Skeletal muscle tissue (tissue), 3 donors: ENCODE measurements at regions not wholly inside any gene's neighbourhood (a gene's known extent, or its start where the extent isn't known, plus 50 kb on each side); places are given as distances from the start of the nearest gene placed in this dataset.

Experiments
- H3K27ac ChIP-seq: one replicate; pipeline ENCODE4 v1.7.0; 2013; ENCODE audit warnings: mild to moderate bottlenecking, low read depth, low read length, inconsistent platforms
- H3K27me3 ChIP-seq, 3 donors: one replicate each; pipeline ENCODE4 v1.7.0; 2013; ENCODE audit warnings: low read length in 3 of 3; ENCODE audit not compliant: control insufficient read depth in 3 of 3, insufficient read depth in 3 of 3
- H3K36me3 ChIP-seq, 3 donors: one replicate each; pipeline ENCODE4 v1.7.0; 2013; ENCODE audit warnings: low read length in 3 of 3; ENCODE audit not compliant: control insufficient read depth in 3 of 3, insufficient read depth in 3 of 3
- H3K4me1 ChIP-seq, 3 donors: one replicate each; pipeline ENCODE4 v1.7.0; 2013; ENCODE audit warnings: low read length in 3 of 3, mild to moderate bottlenecking in 3 of 3; ENCODE audit not compliant: control insufficient read depth in 3 of 3, insufficient read depth in 3 of 3
- H3K4me3 ChIP-seq, 3 donors: one replicate each; pipeline ENCODE4 v1.7.0; 2013; ENCODE audit warnings: low read length in 3 of 3
- H3K9ac ChIP-seq, 3 donors: one replicate each; pipeline ENCODE4 v1.7.0; 2013; ENCODE audit warnings: low read length in 3 of 3, mild to moderate bottlenecking in 3 of 3, moderate library complexity in 2 of 3, low read depth in 1 of 3
- H3K9me3 ChIP-seq, 3 donors: one replicate each; pipeline ENCODE4 v1.7.0; 2013; ENCODE audit warnings: low read length in 3 of 3; ENCODE audit not compliant: control insufficient read depth in 3 of 3
- donor health status: Osteomylitis.

DNA sequence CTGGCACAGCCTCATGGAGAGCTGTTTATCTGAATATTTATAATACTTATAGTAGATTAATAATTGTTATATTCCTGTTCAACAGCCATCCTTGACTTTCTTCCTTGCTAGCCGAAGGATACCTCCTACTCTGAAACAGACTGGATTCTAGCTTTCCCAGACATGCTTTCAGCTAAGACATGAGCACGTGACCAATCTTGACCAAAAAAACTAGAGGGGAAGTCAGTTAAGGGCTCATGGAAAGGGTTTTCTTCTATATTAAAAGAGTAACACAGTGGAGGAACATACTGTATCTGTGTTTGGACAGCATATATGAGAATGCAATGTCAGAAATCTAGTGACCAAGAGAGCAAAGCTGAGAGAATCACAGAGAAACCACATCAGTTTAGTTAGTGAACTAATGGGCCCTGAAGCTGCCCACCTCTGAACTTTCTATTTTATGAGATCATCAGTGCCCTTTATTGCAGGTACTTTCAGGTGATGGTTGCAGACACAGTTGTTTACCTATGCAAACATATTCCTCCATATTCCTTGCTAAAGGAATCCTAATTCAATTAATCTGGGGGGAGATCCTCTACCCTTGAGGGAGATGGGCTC lies 140.4 kb upstream of the SLC24A3 start:
- H3K4me1 ChIP-seq = peaks cover 0 to 3% (median 0%) of the 10 kb centered on the region in 3 donors
- H3K9ac ChIP-seq = no peak overlapping the region
- no peaks in the 10 kb centered on the region for H3K36me3 ChIP-seq
- no peaks in the 10 kb centered on the region for H3K27me3 ChIP-seq
- no peaks in the 10 kb centered on the region for H3K9me3 ChIP-seq
- H3K4me3 ChIP-seq = no peak overlapping the region
- no peak overlapping the region for H3K27ac ChIP-seq

DNA sequence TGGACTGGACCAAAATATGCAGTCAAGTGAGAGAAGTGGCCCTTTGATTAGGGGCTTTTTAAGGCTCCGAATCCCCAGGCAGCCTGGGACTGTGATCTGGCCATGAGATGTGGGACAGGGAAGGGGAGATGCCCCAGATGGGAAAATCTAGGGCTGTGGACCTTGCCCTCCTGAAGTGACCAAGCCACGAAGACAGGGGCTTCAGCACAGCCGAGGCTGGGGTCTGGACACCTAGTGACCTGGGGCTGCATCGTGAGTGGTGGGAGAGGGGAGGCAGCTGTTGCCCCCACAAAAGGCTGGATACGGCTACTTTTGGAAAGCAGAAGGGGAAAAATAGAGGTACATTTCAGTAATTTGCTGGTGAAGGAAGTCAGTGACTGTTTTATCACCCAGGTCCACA lies 139.5 kb upstream of the SLC24A3 start:
- Histone ChIP-seq H3K9ac (no peak overlapping the region), H3K4me1 (peaks cover 0 to 3% (median 0%) of the 10 kb centered on the region in 3 donors), H3K27me3 (no peaks in the 10 kb centered on the region), H3K4me3 (no peak overlapping the region), H3K36me3 (no peaks in the 10 kb centered on the region), H3K27ac (no peak overlapping the region), H3K9me3 (no peaks in the 10 kb centered on the region)

GRCh38 chr20:19073584-19074218 lies 138.7 kb upstream of the SLC24A3 start:
- H3K27ac ChIP-seq = no peak overlapping the region
- H3K9ac ChIP-seq = no peak overlapping the region
- H3K27me3 ChIP-seq = no peaks in the 10 kb centered on the region
- H3K4me3 ChIP-seq = no peak overlapping the region
- H3K36me3 ChIP-seq = no peaks in the 10 kb centered on the region
- H3K4me1 ChIP-seq = peaks cover 0 to 3% (median 0%) of the 10 kb centered on the region in 3 donors
- no peaks in the 10 kb centered on the region for H3K9me3 ChIP-seq

- Histone ChIP-seq H3K27ac (no peak overlapping the region), H3K36me3 (no peaks in the 10 kb centered on the region), H3K9ac (no peak overlapping the region), H3K4me1 (peaks cover 0 to 3% (median 0%) of the 10 kb centered on the region in 3 donors), H3K27me3 (no peaks in the 10 kb centered on the region), H3K4me3 (no peak overlapping the region), H3K9me3 (no peaks in the 10 kb centered on the region)
Observed at GRCh38 chr20:19074356-19074755, 138.1 kb upstream of the SLC24A3 start.

GRCh38 chr20:19074828-19075516 lies 137.5 kb upstream of the SLC24A3 start:
- Histone ChIP-seq H3K27me3 (no peaks in the 10 kb centered on the region), H3K4me1 (peaks cover 0 to 3% (median 0%) of the 10 kb centered on the region in 3 donors), H3K36me3 (no peaks in the 10 kb centered on the region), H3K9ac (no peak overlapping the region), H3K27ac (no peak overlapping the region), H3K4me3 (no peak overlapping the region), H3K9me3 (no peaks in the 10 kb centered on the region)

DNA sequence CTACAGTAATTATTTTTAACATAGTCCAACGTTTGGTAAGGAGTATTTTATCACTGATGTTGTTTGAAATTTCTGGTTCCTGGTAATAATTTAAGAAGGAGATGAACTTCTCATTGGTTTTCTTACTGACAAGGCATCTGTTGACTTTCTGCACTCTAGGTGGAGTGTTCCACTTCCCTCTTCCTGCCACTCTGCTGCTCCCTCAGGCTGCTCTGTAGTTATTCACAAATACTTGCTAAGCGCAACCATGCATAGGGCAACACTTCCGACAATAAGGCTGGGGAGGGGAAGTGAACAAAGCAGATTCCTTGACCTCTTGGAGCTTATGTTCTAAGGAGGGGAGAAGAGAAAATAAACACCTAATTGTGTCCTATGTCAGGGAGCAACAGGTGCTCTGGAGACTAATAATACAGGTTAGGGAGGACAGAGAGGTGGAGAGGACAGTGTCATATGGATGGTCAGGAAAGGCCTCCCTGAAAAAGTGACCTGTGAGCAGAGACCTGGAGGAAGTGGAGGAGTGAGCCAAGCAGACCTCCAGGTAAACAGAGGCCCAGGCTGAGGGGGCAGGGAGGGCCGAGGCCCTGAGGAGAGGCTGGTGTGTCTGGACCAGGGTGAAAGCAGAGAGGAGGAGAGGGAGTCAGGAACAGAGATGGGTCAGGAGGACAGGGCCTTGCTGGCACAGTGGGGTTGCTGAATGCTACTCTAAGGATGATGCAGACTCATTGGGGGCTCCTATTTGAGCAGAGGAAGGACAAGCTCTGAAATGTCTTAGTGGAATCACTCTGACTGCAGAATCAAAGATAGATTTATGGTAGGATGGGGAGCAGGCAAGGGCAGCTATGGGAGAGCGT lies 134.8 kb upstream of the SLC24A3 start:
- no peak overlapping the region for H3K9ac ChIP-seq
- peaks cover 0 to 3% (median 0%) of the 10 kb centered on the region in 3 donors for H3K4me1 ChIP-seq
- H3K36me3 ChIP-seq = no peaks in the 10 kb centered on the region
- H3K9me3 ChIP-seq = no peaks in the 10 kb centered on the region
- no peak overlapping the region for H3K27ac ChIP-seq
- H3K4me3 ChIP-seq = no peak overlapping the region
- H3K27me3 ChIP-seq = no peaks in the 10 kb centered on the region

GRCh38 chr20:19078448-19079373 lies 133.7 kb upstream of the SLC24A3 start:
- Histone ChIP-seq H3K36me3 (no peaks in the 10 kb centered on the region), H3K9me3 (no peaks in the 10 kb centered on the region), H3K4me1 (peaks cover 0 to 3% (median 0%) of the 10 kb centered on the region in 3 donors), H3K9ac (no peak overlapping the region), H3K27ac (no peak overlapping the region), H3K27me3 (no peaks in the 10 kb centered on the region), H3K4me3 (no peak overlapping the region)

- H3K9ac ChIP-seq = no peak overlapping the region
- no peak overlapping the region for H3K27ac ChIP-seq
- H3K36me3 ChIP-seq = no peaks in the 10 kb centered on the region
- H3K4me3 ChIP-seq = no peak overlapping the region
- no peaks in the 10 kb centered on the region for H3K9me3 ChIP-seq
- H3K4me1 ChIP-seq = peaks cover 0 to 3% (median 0%) of the 10 kb centered on the region in 3 donors
- H3K27me3 ChIP-seq = no peaks in the 10 kb centered on the region
Observed at GRCh38 chr20:19079536-19080299, 132.7 kb upstream of the SLC24A3 start.

GRCh38 chr20:19081937-19082336 lies 130.5 kb upstream of the SLC24A3 start:
- Histone ChIP-seq H3K4me1 (no peaks in the 10 kb centered on the region), H3K27me3 (no peaks in the 10 kb centered on the region), H3K4me3 (no peak overlapping the region), H3K27ac (no peak overlapping the region), H3K36me3 (no peaks in the 10 kb centered on the region), H3K9ac (no peak overlapping the region), H3K9me3 (no peaks in the 10 kb centered on the region)
